ENCODE measurements at regions not wholly inside any gene's neighbourhood (a gene's known extent, or its start where the extent isn't known, plus 50 kb on each side); places are given as distances from the start of the nearest gene placed in this dataset.

- DNase-seq, result no peak
Observed at GRCh38 chr10:31635415-31636065, 293.1 kb downstream of the ARHGAP12 start.

- DNase-seq, result no peak
Observed at GRCh38 chr10:31635009-31635408, 293.6 kb downstream of the ARHGAP12 start.

- DNase-seq, result no peak
Observed at GRCh38 chr10:31630861-31631567, 297.6 kb downstream of the ARHGAP12 start.

GRCh38 chr10:31625566-31625965 lies 303.1 kb downstream of the ARHGAP12 start:
- no peak for DNase-seq

GRCh38 chr10:31624611-31625010 lies 304.0 kb downstream of the ARHGAP12 start:
- DNase-seq, result no peak

- no peak for DNase-seq
Observed at GRCh38 chr10:31623947-31624346, 304.7 kb downstream of the ARHGAP12 start.

GRCh38 chr10:31623466-31623865 lies 304.4 kb downstream of the ZEB1 start:
- DNase-seq, result no peak

- DNase-seq, result no peak
Observed at GRCh38 chr10:31622978-31623377, 304.0 kb downstream of the ZEB1 start.

- DNase-seq, result no peak
Observed at GRCh38 chr10:31621733-31622132, 302.7 kb downstream of the ZEB1 start.

GRCh38 chr10:31620226-31621151 lies 301.5 kb downstream of the ZEB1 start:
- DNase-seq, result no peak

- no peak for DNase-seq
Observed at GRCh38 chr10:31619531-31620061, 300.6 kb downstream of the ZEB1 start.

GRCh38 chr10:31618541-31619291 lies 299.7 kb downstream of the ZEB1 start:
- DNase-seq, result no peak

- DNase-seq, result no peak
Observed at GRCh38 chr10:31617757-31618156, 298.7 kb downstream of the ZEB1 start.

GRCh38 chr10:31617133-31617532 lies 298.1 kb downstream of the ZEB1 start:
- DNase-seq, result no peak

GRCh38 chr10:31615129-31615528 lies 296.1 kb downstream of the ZEB1 start:
- no peak for DNase-seq

- no peak for DNase-seq
Observed at GRCh38 chr10:31614611-31615010, 295.6 kb downstream of the ZEB1 start.

GRCh38 chr10:31612082-31612481 lies 293.1 kb downstream of the ZEB1 start:
- no peak for DNase-seq

GRCh38 chr10:31611161-31611560 lies 292.1 kb downstream of the ZEB1 start:
- DNase-seq, result no peak

- DNase-seq, result no peak
Observed at GRCh38 chr10:31607481-31607880, 288.5 kb downstream of the ZEB1 start.

- no peak for DNase-seq
Observed at GRCh38 chr10:31606841-31607240, 287.8 kb downstream of the ZEB1 start.

GRCh38 chr10:31605861-31606525 lies 287.0 kb downstream of the ZEB1 start:
- DNase-seq, result no peak

- no peak for DNase-seq
Observed at GRCh38 chr10:31605426-31605825, 286.4 kb downstream of the ZEB1 start.
